ENCODE measurements at regions not wholly inside any gene's neighbourhood (a gene's known extent, or its start where the extent isn't known, plus 50 kb on each side); places are given as distances from the start of the nearest gene placed in this dataset.

GRCh38 chr18:75157851-75158250 lies 51.1 kb downstream of the PTGR3 start:
- TF ChIP-seq EZH2phosphoT487 (IDR thresholded peaks at IDR 0.05; ENCODE audit: insufficient read depth, low read depth) (no peak), EZH2 (IDR thresholded peaks at IDR 0.05; ENCODE audit: insufficient read depth, poor library complexity, severe bottlenecking) (no peak)

Data from GM23248 (cell line).